Ishikawa (cell line): ENCODE measurements at regions not wholly inside any gene's neighbourhood (a gene's known extent, or its start where the extent isn't known, plus 50 kb on each side); places are given as distances from the start of the nearest gene placed in this dataset.

Experiments
- EP300 ChIP-seq: IDR thresholded peaks from 2 replicates; pipeline ENCODE4 v1.6.1; 2012; ENCODE audit warnings: borderline replicate concordance
- FOXM1 ChIP-seq: IDR thresholded peaks from 2 replicates; pipeline ENCODE4 v1.6.1; 2012; ENCODE audit warnings: low read depth, borderline replicate concordance
- RAD21 ChIP-seq: IDR thresholded peaks from 2 replicates; pipeline ENCODE4 v1.6.1; 2012; ENCODE audit warnings: low read depth
- ZBTB7A ChIP-seq: IDR thresholded peaks from 2 replicates; pipeline ENCODE4 v1.6.1; 2012; ENCODE audit warnings: low read depth
- TF ChIP-seq, protein P1 (sequence below): IDR thresholded peaks from 2 replicates; pipeline ENCODE4 v1.6.1; 2012; ENCODE audit warnings: low read depth, mild to moderate bottlenecking
- TF ChIP-seq, protein P2 (sequence below): IDR thresholded peaks from 2 replicates; pipeline ENCODE4 v1.6.1; 2012

DNA sequence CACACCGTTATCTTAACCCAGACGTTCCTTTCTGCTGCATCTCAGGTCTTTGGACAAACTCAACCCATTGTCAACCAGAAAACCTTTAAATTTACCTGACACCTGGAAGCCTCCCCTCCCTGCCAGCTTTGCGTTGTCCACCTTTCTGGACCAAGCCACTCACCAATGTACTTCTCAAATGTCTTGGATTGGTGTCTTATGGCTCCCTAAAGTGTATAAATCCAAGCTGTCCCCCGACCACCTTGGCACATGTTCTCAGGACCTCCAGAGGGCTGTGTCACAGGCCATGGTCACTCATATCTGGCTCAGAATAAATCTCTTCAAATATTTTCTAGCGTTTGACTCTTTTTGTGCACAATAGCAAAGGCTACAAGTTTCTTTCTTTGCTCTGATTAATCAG, 250.0 kb downstream of the DLL1 start:
- TF ChIP-seq, protein P1, sequence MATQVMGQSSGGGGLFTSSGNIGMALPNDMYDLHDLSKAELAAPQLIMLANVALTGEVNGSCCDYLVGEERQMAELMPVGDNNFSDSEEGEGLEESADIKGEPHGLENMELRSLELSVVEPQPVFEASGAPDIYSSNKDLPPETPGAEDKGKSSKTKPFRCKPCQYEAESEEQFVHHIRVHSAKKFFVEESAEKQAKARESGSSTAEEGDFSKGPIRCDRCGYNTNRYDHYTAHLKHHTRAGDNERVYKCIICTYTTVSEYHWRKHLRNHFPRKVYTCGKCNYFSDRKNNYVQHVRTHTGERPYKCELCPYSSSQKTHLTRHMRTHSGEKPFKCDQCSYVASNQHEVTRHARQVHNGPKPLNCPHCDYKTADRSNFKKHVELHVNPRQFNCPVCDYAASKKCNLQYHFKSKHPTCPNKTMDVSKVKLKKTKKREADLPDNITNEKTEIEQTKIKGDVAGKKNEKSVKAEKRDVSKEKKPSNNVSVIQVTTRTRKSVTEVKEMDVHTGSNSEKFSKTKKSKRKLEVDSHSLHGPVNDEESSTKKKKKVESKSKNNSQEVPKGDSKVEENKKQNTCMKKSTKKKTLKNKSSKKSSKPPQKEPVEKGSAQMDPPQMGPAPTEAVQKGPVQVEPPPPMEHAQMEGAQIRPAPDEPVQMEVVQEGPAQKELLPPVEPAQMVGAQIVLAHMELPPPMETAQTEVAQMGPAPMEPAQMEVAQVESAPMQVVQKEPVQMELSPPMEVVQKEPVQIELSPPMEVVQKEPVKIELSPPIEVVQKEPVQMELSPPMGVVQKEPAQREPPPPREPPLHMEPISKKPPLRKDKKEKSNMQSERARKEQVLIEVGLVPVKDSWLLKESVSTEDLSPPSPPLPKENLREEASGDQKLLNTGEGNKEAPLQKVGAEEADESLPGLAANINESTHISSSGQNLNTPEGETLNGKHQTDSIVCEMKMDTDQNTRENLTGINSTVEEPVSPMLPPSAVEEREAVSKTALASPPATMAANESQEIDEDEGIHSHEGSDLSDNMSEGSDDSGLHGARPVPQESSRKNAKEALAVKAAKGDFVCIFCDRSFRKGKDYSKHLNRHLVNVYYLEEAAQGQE, result no peak
- no peak for TF ChIP-seq RAD21
- TF ChIP-seq FOXM1, result no peak
- no peak for TF ChIP-seq ZBTB7A
- TF ChIP-seq EP300, result no peak
- TF ChIP-seq, protein P2, sequence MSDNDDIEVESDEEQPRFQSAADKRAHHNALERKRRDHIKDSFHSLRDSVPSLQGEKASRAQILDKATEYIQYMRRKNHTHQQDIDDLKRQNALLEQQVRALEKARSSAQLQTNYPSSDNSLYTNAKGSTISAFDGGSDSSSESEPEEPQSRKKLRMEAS, result no peak
